ENCODE measurements at regions not wholly inside any gene's neighbourhood (a gene's known extent, or its start where the extent isn't known, plus 50 kb on each side); places are given as distances from the start of the nearest gene placed in this dataset.

- no peak for DNase-seq
Observed at GRCh38 chr6:56709650-56710049, 67.0 kb upstream of the DST start.

- no peak for DNase-seq
Observed at GRCh38 chr6:56708810-56709597, 66.3 kb upstream of the DST start.

- DNase-seq = no peak
Observed at GRCh38 chr6:56706981-56707726, 64.5 kb upstream of the DST start.

GRCh38 chr6:56699066-56699654, 56.5 kb upstream of the DST start:
- no peak for DNase-seq

- no peak for DNase-seq
Observed at GRCh38 chr6:56695702-56696101, 53.0 kb upstream of the DST start.

GRCh38 chr6:56694002-56694401, 51.3 kb upstream of the DST start:
- no peak for DNase-seq

- DNase-seq = no peak
Observed at GRCh38 chr6:56693246-56693607, 50.5 kb upstream of the DST start.

- DNase-seq = no peak
Observed at GRCh38 chr6:56692523-56693245, 50.0 kb upstream of the DST start.
